Stimulated activated naive B cell treated with anti-CD40 and anti-IgM and Interleukin-4, amounts not matched to agents 10 μg/mL and 1 μg/mL and 100 μg/mL, for 72 hours (primary cell): ENCODE measurements at regions not wholly inside any gene's neighbourhood (a gene's known extent, or its start where the extent isn't known, plus 50 kb on each side); places are given as distances from the start of the nearest gene placed in this dataset.
"Not testable (repeated sequence)": the region's sequence is repeated elsewhere in the genome, so short reads cannot be mapped to it uniquely, and the experiment has no call there.

Source experiments
- ATAC-seq, 2 donors: fragments of 150-1000 bp; cut with Tn5 transposase; replicated peaks; 2 replicates each; pipeline ENCODE4 v1.10.0; 2021; ENCODE audit warnings: moderate library complexity in 1 of 2
- DNase-seq: peaks from one replicate; pipeline ENCODE4 v3.0.0; 2021
- H3K27ac Mint-ChIP-seq: one replicate; pipeline ENCODE4 v1.8.0; 2022; ENCODE audit warnings: mild to moderate bottlenecking, mixed read lengths
- H3K27me3 Mint-ChIP-seq, 2 donors: one replicate each; pipeline ENCODE4 v1.8.0; 2022; ENCODE audit warnings: mixed read lengths in 2 of 2
- H3K36me3 Mint-ChIP-seq, 2 donors: one replicate each; pipeline ENCODE4 v1.8.0; 2022; ENCODE audit warnings: mixed read lengths in 2 of 2, mild to moderate bottlenecking in 1 of 2
- H3K4me1 Mint-ChIP-seq, 2 donors: one replicate each; pipeline ENCODE4 v1.8.0; 2022; ENCODE audit warnings: mixed read lengths in 2 of 2, mild to moderate bottlenecking in 1 of 2
- H3K4me3 Mint-ChIP-seq, 2 donors: one replicate each; pipeline ENCODE4 v1.8.0; 2022; ENCODE audit warnings: mild to moderate bottlenecking in 2 of 2, mixed read lengths in 2 of 2, moderate library complexity in 1 of 2
- H3K9me3 Mint-ChIP-seq, 2 donors: one replicate each; pipeline ENCODE4 v1.8.0; 2022; ENCODE audit warnings: mixed read lengths in 2 of 2, mild to moderate bottlenecking in 1 of 2

- no peak overlapping the region for H3K27ac Mint-ChIP-seq
Measured at GRCh38 chr1:83503153-83503552, 495.8 kb downstream of the TTLL7 start.

DNA sequence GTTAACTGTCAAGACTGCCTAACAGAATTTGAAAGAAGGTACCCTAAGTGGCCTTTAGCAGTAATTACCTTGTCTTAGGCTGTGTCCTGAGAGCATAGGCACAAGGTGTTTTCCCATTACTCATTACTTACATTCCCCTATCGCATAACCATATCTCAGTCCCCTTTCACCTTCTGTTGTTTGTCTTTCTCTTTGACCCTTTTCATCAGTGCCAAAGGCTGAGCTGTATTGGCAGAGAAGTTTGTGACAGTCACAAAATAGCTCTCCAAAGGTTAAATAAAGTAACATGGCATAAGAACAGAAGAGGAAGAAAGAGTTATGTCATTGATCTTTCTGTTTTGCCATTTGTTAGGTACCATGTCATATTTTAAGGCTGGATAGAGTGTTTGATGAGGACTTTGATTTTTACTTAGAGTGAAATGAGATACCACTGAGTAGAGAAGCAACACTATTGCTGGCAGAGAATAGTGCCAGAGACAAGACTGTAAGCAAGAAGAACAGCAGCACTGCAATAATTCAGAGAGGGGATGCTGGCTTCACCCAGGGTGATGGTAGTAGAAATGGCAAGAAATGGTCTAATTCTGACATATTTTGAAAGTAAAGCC, 497.8 kb downstream of the TTLL7 start:
- Mint-ChIP-seq H3K27me3 (no peaks in the 10 kb centered on the region), H3K27ac (peak overlapping the region; percentile 59), H3K36me3 (no peaks in the 10 kb centered on the region), H3K4me1 (peaks cover 5 to 16% of the 10 kb centered on the region in 2 donors), H3K4me3 (no peak overlapping the region), H3K9me3 (peaks cover 0 to 1% of the 10 kb centered on the region in 2 donors)
- DNase-seq (no peak), ATAC-seq (peak; percentile 86 to 93)

More at GRCh38 chr1:83503153-83503552, 495.8 kb downstream of the TTLL7 start:
- Mint-ChIP-seq H3K27me3 (no peaks in the 10 kb centered on the region), H3K36me3 (no peaks in the 10 kb centered on the region), H3K4me1 (peaks cover 5 to 16% of the 10 kb centered on the region in 2 donors), H3K4me3 (no peak overlapping the region), H3K9me3 (peaks cover 0 to 1% of the 10 kb centered on the region in 2 donors)
- DNase-seq (no peak), ATAC-seq (no peak)

DNA sequence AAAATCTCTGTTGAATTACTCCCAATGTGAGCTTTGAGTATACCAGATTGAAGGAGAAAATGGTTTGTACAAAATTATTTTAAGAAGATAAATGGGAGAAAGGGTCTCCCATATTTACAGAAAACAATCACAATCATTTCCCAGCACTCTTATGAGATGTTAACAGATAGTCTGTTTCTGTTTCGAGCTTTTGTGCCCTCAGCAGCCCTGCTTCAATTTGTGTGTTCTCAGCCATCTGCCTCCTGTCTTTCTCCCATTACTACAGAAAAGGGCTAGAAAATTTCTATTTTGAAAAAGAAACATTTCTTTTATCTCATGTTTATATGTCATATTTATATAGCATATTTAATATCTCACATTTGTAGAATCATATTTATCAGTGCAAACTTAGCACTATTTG, 498.4 kb downstream of the TTLL7 start:
- H3K27ac Mint-ChIP-seq = no peak overlapping the region
- no peaks in the 10 kb centered on the region for H3K36me3 Mint-ChIP-seq
- DNase-seq = no peak
- H3K4me3 Mint-ChIP-seq = no peak overlapping the region
- peaks cover 5 to 16% of the 10 kb centered on the region in 2 donors for H3K4me1 Mint-ChIP-seq
- ATAC-seq = no peak
- H3K27me3 Mint-ChIP-seq = no peaks in the 10 kb centered on the region
- H3K9me3 Mint-ChIP-seq = no peaks in the 10 kb centered on the region

DNA sequence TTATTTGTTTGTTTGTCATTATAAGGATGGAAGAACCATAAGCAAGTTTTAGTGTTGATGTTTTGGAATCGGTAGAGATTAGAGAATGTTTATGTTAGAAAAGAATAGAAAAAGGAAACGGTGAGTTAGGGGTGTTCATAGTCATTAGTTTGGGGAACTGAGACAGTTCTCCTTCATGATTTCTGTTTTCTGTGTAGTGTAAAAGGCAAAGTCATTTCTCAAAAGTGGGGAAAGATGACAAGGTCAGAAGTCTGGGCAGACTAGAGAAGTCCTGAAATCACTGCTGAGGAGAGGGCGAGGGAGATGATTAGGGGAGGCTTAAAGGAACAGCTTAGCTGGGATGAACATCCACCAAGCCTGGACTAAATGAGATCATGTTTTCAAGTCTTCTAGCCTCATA, 498.9 kb downstream of the TTLL7 start:
- H3K4me3 Mint-ChIP-seq = peak overlapping the region in 1 of 2 donors; percentile 30
- DNase-seq = no peak

GRCh38 chr1:83497563-83497962, 501.4 kb downstream of the TTLL7 start:
- ATAC-seq (no peak), DNase-seq (no peak)
- Mint-ChIP-seq H3K4me1 (peaks cover 5 to 15% of the 10 kb centered on the region in 2 donors), H3K9me3 (no peaks in the 10 kb centered on the region), H3K36me3 (no peaks in the 10 kb centered on the region), H3K4me3 (no peak overlapping the region), H3K27me3 (no peaks in the 10 kb centered on the region), H3K27ac (no peak overlapping the region)

More for the DNA sequence above, 498.9 kb downstream of the TTLL7 start:
- H3K36me3 Mint-ChIP-seq = no peaks in the 10 kb centered on the region
- peak; percentile 64 to 69 for ATAC-seq
- H3K27me3 Mint-ChIP-seq = no peaks in the 10 kb centered on the region
- H3K27ac Mint-ChIP-seq = peak overlapping the region; percentile 42
- H3K4me1 Mint-ChIP-seq = peaks cover 5 to 15% of the 10 kb centered on the region in 2 donors
- no peaks in the 10 kb centered on the region for H3K9me3 Mint-ChIP-seq

- Mint-ChIP-seq H3K36me3 (no peaks in the 10 kb centered on the region), H3K27me3 (no peaks in the 10 kb centered on the region), H3K4me3 (no peak overlapping the region), H3K4me1 (peaks cover 0 to 8% of the 10 kb centered on the region in 2 donors), H3K27ac (no peak overlapping the region), H3K9me3 (no peaks in the 10 kb centered on the region)
- ATAC-seq = no peak
- no peak for DNase-seq
Measured at GRCh38 chr1:83495560-83495959, 503.4 kb downstream of the TTLL7 start.

DNA sequence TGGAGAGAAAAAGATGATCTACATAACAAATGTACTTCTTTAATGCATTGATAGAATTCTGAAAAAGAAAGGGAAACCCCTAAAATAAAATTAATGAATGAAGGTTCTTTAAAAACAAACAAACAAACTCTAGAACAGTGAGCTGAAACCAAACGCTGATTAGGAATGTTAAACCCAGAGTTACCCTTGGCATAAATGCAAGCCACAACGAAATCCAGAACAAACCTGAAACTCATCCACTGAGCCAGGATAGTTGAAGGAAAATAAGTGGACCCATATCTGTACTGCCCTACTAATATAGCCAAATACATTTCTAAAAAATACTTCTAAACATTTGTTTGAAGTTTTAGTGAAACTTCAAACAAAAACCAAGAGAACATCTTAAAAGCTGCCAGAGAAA, 505.3 kb downstream of the TTLL7 start:
- Mint-ChIP-seq H3K9me3 (no peaks in the 10 kb centered on the region), H3K27me3 (no peaks in the 10 kb centered on the region), H3K4me1 (no peaks in the 10 kb centered on the region), H3K27ac (no peak overlapping the region), H3K4me3 (no peak overlapping the region), H3K36me3 (no peaks in the 10 kb centered on the region)
- DNase-seq = no peak
- ATAC-seq = no peak

DNA sequence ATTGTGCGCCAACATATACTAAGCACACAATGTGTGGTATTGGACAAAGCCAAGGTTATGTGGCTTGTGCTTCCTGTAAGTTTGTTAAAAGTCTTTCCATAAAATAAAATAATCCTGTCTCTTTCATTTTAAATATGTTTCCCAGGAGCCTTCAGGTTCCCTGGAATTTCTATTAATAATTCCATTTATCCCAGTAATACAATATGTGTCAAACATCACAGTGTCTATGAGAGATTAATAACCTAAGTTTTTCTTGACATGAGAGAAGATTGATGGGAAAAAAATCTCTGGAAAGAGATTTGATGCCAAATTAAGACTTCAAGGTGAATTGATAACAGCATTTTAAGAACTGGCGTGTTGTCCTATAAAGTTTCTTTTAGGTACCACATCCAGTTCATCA, 507.0 kb downstream of the TTLL7 start:
- Mint-ChIP-seq H3K27me3 (no peaks in the 10 kb centered on the region), H3K4me1 (no peaks in the 10 kb centered on the region), H3K27ac (no peak overlapping the region), H3K36me3 (no peaks in the 10 kb centered on the region), H3K9me3 (no peaks in the 10 kb centered on the region), H3K4me3 (no peak overlapping the region)
- ATAC-seq (no peak), DNase-seq (no peak)

- ATAC-seq (no peak), DNase-seq (no peak)
- H3K9me3 Mint-ChIP-seq = no peaks in the 10 kb centered on the region
- no peaks in the 10 kb centered on the region for H3K36me3 Mint-ChIP-seq
- no peaks in the 10 kb centered on the region for H3K4me1 Mint-ChIP-seq
- H3K27me3 Mint-ChIP-seq = no peaks in the 10 kb centered on the region
- no peak overlapping the region for H3K4me3 Mint-ChIP-seq
- H3K27ac Mint-ChIP-seq = no peak overlapping the region
Measured at GRCh38 chr1:83490988-83491387, 507.9 kb downstream of the TTLL7 start.

DNA sequence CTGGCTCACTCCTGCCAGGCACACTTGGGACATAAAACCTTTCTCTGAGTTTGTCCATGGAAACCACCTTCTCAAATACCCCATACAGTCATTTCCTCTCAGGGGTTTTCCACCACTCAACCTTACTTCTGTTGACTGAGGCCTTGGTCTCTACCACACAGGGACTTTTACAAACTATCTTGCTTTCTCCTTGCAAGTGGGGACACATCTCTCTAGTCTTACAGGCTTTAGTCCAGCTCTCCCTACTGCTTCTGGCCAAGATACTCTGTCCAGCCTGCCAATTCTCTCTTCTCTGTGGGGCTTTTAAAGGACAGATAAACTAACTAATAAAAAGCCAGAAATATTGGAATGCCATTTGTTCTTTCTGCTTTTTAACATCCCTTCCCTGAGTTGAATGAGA, 510.8 kb downstream of the TTLL7 start:
- not testable (repeated sequence) for H3K4me3 Mint-ChIP-seq, H3K36me3 Mint-ChIP-seq, H3K4me1 Mint-ChIP-seq, H3K27me3 Mint-ChIP-seq, H3K9me3 Mint-ChIP-seq
- DNase-seq (peak; percentile 10), ATAC-seq (peak; percentile 86 to 94)
- peak overlapping the region; percentile 56 for H3K27ac Mint-ChIP-seq

GRCh38 chr1:83487460-83487859, 511.5 kb downstream of the TTLL7 start:
- not testable (repeated sequence) for H3K36me3 Mint-ChIP-seq

DNA sequence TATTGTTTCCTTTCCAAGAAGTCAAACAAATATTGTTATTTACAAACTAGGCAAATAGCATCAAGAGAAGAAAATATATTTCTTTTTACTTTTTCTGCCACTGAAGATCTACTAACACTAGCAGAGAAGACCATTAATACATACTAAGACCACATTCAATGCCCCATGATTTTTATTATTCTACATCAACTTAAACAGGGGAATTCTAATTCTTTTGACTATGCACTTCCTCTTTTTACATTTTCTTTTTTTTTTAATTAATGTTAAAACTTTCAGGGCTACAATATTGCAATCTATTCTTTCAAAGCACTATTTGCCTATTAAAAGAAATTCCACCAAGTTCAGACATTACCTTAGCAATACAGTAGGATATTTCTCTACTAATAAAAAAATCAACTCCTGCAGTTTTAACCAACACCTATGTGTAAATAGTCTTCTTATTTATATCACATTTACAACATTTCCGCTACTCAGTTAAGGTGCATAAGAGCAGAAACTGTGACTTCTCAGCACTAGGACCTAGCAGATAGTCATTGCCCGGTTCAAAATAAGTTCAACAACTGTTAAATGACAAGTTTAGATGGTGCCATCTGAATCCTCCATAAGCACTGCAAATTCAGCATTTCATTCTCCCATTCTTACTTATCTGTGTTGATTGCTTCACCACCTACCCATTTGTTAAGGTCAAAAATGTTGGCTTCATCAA, 513.5 kb downstream of the TTLL7 start:
- H3K4me3 Mint-ChIP-seq, H3K27me3 Mint-ChIP-seq, DNase-seq, H3K27ac Mint-ChIP-seq, H3K9me3 Mint-ChIP-seq, H3K4me1 Mint-ChIP-seq, H3K36me3 Mint-ChIP-seq: not testable (repeated sequence)
- ATAC-seq = peak in 1 of 2 donors; percentile 37

More at GRCh38 chr1:83487460-83487859, 511.5 kb downstream of the TTLL7 start:
- not testable (repeated sequence) for H3K27me3 Mint-ChIP-seq, DNase-seq, H3K4me3 Mint-ChIP-seq, H3K9me3 Mint-ChIP-seq, H3K4me1 Mint-ChIP-seq, H3K27ac Mint-ChIP-seq
- ATAC-seq = peak in 1 of 2 donors; percentile 6

DNA sequence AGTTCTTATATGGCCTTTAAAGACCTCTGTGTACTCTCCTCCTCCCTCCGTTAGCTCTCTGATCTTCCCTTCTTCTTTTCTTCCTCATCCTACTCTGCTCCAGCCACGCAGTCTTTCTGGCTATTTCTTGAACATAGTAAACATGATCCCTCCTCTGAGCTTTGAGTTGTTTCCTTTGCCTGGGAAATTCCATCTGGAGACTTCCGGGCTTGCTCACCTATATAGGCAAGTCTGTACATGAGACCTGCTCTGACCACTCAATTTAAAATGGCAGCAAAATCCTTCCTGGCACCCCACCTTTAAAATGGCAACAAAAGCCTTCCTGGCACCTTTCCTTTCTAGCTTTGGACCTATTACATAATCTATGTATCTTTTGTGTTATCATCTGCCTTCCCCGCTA, 517.6 kb downstream of the TTLL7 start:
- ATAC-seq, H3K4me1 Mint-ChIP-seq, H3K27me3 Mint-ChIP-seq, H3K4me3 Mint-ChIP-seq, H3K27ac Mint-ChIP-seq, H3K36me3 Mint-ChIP-seq, DNase-seq, H3K9me3 Mint-ChIP-seq: not testable (repeated sequence)

- not testable (repeated sequence) for H3K4me3 Mint-ChIP-seq, H3K27me3 Mint-ChIP-seq, H3K27ac Mint-ChIP-seq, H3K9me3 Mint-ChIP-seq, H3K4me1 Mint-ChIP-seq, DNase-seq, H3K36me3 Mint-ChIP-seq
- peak; percentile 60 to 76 for ATAC-seq
Measured at GRCh38 chr1:83479591-83480239, 519.2 kb downstream of the TTLL7 start.

- not testable (repeated sequence) for ATAC-seq, H3K27me3 Mint-ChIP-seq, H3K4me3 Mint-ChIP-seq, H3K9me3 Mint-ChIP-seq, DNase-seq, H3K36me3 Mint-ChIP-seq, H3K4me1 Mint-ChIP-seq, H3K27ac Mint-ChIP-seq
Measured at GRCh38 chr1:83478127-83478526, 520.8 kb downstream of the TTLL7 start.
